GM12873 (cell line): ENCODE measurements at regions not wholly inside any gene's neighbourhood (a gene's known extent, or its start where the extent isn't known, plus 50 kb on each side); places are given as distances from the start of the nearest gene placed in this dataset.

Source experiments
- CTCF ChIP-seq: IDR thresholded peaks from 2 replicates; pipeline ENCODE4 v1.5.1; 2012; ENCODE audit warnings: low read depth, mild to moderate bottlenecking, moderate library complexity, low read length, control low read depth; ENCODE audit not compliant: insufficient read depth; ENCODE audit errors: missing control alignments

- no peak for TF ChIP-seq CTCF
These were observed 213.7 kb upstream of the RORA start for GRCh38 chr15:61442821-61443220.

- TF ChIP-seq CTCF, result no peak
These were observed 212.8 kb upstream of the RORA start for GRCh38 chr15:61441891-61442290.

GRCh38 chr15:61426466-61426865 is 197.4 kb upstream of the RORA start:
- TF ChIP-seq CTCF, result no peak

GRCh38 chr15:61425934-61426333 is 196.8 kb upstream of the RORA start:
- no peak for TF ChIP-seq CTCF

- no peak for TF ChIP-seq CTCF
These were observed 193.7 kb upstream of the RORA start for GRCh38 chr15:61422773-61423172.

- no peak for TF ChIP-seq CTCF
These were observed 192.8 kb upstream of the RORA start for GRCh38 chr15:61421938-61422337.

GRCh38 chr15:61421470-61421869 is 192.4 kb upstream of the RORA start:
- no peak for TF ChIP-seq CTCF
